ENCODE measurements at regions not wholly inside any gene's neighbourhood (a gene's known extent, or its start where the extent isn't known, plus 50 kb on each side); places are given as distances from the start of the nearest gene placed in this dataset.
"Not testable (repeated sequence)": the region's sequence is repeated elsewhere in the genome, so short reads cannot be mapped to it uniquely, and the experiment has no call there.

GRCh38 chr4:156539376-156539775 lies 432.2 kb downstream of the PDGFC start:
- no peak for FAIRE-seq

DNA sequence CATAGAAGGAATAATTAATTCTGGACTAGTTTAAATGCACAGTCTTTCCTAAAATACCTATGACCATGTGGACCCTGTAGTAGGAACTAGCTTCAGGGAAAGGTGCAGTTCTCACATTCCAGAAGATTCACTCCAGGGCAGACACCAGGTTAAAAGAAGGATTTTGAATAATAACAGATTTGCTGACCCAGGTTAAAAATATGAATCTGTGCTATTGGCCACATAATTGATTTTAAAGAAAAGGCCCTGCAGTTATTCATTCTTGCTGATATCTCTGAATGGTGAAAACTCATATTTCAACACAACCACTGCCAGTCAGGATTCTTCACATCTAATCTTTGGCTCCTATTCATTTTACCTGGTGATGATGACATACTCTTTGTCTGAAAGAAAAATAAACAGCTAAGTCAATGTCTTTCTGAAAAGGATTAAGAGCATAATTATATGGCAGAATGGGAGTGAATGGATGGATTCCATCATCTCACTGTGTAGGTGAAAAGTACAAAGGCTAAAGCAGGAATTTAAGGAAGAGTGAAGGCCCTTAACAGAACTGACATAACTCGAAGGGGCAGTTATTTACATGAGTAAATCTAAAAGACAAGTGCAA lies 432.8 kb downstream of the PDGFC start:
- FAIRE-seq: no peak

GRCh38 chr4:156538210-156538609 lies 433.4 kb downstream of the PDGFC start:
- FAIRE-seq: no peak

- no peak for FAIRE-seq
Observed at GRCh38 chr4:156537286-156537685, 434.3 kb downstream of the PDGFC start.

- no peak for FAIRE-seq
Observed at GRCh38 chr4:156536661-156537060, 434.9 kb downstream of the PDGFC start.

DNA sequence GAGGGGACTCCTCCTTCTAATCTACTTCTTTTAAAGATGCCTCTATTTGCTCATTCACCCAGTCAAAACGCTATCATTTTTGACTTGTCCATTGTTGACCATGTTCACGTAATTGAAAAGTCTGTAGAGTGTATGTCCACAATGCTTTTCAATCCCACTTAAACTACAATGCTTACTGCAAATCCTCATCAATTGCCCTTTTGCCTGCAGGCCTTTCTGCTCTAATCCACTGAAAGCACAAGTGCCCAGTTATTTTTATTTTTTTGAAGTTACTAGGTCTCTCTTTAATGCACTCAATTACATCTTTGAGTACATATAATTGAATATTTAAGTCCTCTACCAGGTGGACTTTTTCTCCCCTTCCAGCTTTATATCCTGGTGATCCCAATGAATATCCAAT lies 437.4 kb downstream of the PDGFC start:
- no peak for FAIRE-seq

DNA sequence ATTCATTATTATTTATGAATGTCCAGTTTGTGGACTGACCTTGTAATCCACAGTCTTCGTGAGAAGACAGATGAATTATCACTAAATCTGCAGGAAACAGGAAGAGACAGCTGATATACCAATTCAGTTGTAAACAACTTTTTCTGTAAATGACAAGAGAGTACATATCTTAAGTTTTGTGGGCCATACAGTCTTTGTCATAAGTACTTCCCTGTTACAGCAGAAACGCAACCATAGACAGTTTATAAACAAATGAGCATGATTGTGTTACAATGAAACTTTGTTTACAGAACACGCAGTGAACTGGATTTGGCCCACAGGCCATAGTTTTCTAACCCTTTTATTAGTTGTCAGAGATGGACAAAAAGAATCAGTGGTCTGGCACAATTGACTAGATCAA lies 443.4 kb downstream of the PDGFC start:
- FAIRE-seq: no peak

GRCh38 chr4:156527237-156527993 lies 444.2 kb downstream of the PDGFC start:
- FAIRE-seq: no peak

DNA sequence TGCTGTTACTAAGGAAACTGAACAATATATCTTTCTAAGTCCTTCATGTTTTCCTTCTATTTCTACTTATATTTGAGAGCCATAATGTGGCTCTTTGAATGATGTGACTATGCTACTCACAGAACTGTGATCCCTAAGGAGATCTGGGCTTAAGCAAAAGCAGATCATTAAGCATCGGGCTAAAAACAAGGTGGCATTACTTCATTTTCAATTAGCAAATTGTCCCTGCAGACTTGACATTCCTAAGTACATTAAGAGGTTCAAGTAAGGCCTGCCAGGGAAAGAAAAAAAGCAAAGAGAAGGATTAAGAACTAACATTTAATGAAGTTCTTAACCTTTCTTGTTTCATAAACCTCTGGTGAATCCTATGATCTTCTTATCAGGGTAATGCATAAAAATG lies 447.6 kb downstream of the PDGFC start:
- no peak for FAIRE-seq

DNA sequence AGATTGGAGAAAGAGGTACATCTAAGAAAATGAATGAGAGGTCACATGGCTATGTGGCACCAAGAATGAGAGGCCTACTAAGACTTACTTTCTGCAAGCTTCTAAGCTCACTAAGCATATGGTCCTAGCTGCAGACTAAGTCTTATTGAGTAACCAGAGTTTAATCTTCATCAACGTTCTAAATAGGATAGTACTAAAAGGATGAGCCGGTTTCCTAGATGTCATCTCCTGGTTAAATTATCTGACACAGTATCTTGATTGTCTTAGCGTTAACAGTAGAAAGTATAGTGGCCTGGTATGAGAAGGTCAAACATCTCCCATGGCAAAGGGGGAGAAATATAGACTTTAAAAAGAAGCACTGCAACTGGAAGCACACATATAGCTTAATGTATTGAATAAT lies 448.1 kb downstream of the PDGFC start:
- no peak for FAIRE-seq

DNA sequence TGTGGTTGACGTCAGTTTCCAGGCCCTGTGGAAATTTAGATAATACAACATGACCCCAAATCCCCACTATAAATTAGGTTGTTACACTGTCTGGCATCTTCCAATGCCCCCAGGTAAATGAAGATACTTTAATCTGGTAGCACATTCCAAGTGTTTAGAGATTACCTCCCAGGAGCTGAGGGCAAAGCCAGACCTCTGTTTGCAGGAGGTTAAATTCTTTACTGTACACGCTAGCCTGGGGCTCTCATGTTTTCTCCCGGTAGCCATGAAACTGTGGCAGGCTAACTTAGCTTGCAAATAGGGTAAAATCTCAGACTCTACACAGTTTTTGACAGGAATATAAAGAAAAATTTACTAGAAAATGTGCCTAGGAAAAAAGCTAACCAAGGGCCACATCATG lies 450.0 kb downstream of the PDGFC start:
- FAIRE-seq: no peak

DNA sequence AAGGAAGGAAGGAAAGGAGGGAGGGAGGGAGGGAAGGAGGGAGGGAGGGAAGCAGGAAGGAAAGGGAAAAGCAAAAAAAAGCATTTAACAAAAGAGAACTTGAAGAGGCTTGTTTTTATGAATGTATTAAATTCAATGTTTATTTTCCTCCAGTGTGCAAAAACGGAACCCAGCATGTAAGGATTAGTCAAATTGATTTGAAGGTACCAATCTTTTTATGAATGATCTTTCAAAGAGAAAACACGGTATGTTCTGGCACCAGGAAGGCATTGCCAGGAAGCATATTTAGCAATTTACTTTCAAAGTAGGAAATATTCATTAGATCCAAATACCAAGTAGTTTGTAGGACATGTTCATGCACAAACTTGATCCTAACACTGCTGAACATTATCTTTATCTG lies 453.6 kb downstream of the PDGFC start:
- no peak for FAIRE-seq

GRCh38 chr4:156517546-156517945 lies 454.1 kb downstream of the PDGFC start:
- FAIRE-seq: no peak

GRCh38 chr4:156516698-156517097 lies 454.9 kb downstream of the PDGFC start:
- no peak for FAIRE-seq

DNA sequence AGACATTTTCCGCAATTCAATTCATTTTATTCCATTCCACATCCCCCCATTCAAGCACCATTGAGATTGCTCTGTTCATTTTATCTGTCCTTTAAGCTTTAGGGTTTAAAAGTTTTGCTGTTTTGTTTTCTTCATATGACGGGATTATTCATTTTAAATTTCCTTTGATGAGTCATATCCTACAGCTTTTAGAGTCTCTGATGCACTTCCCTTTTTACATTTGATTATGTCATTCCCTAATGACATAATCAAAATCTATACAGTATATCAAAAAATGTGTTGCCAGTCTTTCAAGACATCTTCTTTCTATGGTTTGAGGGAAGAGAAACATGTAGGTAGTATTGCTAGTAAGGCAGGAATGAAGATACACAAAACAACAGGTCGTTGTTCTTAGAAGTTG lies 456.3 kb downstream of the PDGFC start:
- FAIRE-seq: no peak

DNA sequence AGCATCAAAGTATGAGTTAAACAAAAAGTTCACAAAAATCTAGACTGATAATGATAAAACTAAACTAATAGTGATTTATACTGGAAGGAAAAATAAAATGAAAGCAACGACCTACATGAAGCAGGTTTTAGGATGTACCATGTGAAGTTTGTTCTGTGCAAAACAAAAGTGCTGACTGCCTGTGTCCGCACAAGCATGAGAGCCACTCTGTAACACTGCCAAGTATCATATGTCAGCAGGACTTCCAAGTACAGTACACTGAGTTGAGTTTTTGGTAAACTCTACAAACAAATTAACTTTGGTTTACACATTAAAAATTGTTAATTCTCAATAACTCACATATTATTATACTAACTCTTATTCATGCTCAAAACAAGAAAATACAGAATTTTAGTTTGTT lies 459.0 kb downstream of the PDGFC start:
- FAIRE-seq: no peak

DNA sequence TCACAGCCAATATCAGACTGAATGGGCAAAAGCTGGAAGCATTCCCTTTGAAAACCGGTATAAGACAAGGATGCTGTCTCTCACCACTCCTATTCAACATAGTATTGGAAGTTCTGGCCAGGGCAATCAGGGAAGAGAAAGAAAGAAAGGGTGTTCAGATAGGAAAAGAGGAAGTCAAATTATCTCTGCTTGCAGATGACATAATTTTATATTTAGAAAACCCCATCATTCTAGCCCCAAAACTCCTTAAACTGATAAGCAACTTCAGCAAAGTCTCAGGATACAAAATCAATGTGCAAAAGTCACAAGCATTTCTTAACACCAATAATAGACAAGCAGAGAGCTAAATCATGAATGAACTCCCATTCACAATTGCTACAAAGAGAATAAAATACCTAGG lies 461.7 kb downstream of the PDGFC start:
- not testable (repeated sequence) for FAIRE-seq

- no peak for FAIRE-seq
Observed at GRCh38 chr4:156505341-156505955, 466.2 kb downstream of the PDGFC start.

GRCh38 chr4:156503119-156503518 lies 468.5 kb downstream of the PDGFC start:
- FAIRE-seq: no peak

GRCh38 chr4:156501962-156502361 lies 469.6 kb downstream of the PDGFC start:
- FAIRE-seq: no peak

GRCh38 chr4:156499684-156500083 lies 471.9 kb downstream of the PDGFC start:
- no peak for FAIRE-seq

- no peak for FAIRE-seq
Observed at GRCh38 chr4:156497486-156497885, 474.1 kb downstream of the PDGFC start.

DNA sequence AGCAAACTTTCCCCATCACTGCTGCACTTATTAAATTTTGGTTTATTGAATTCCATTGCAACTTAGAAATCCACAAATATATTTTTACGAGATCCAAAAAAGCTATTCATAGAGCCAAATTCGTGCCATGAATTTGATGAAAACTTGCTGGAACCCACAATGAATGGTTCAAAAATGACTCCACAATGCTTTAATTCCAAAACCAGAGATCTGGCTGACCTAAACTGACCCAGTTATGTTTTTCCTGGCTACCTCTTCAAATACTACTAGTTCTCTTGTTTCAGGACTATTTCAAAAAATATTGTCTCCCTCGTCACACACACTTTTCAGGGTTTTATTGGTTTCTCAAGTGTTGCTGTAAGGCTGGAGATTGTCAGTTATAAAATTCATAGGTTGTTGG lies 474.8 kb downstream of the PDGFC start:
- FAIRE-seq: no peak

- FAIRE-seq: no peak
Observed at GRCh38 chr4:156495836-156496235, 475.8 kb downstream of the PDGFC start.
